AG09309 (cell line): ENCODE measurements at regions not wholly inside any gene's neighbourhood (a gene's known extent, or its start where the extent isn't known, plus 50 kb on each side); places are given as distances from the start of the nearest gene placed in this dataset.

Source experiments
- DNase-seq: peaks from one replicate; pipeline ENCODE4 v3.0.0-alpha.2; 2010; ENCODE audit warnings: low read depth
- H3K4me3 ChIP-seq: 2 replicates; pipeline ENCODE4 v1.5.1; 2011; ENCODE audit warnings: mild to moderate bottlenecking, low read depth, low read length, moderate library complexity; ENCODE audit not compliant: control insufficient read depth
- CTCF ChIP-seq: IDR thresholded peaks from 2 replicates; pipeline ENCODE4 v1.5.1; 2011; ENCODE audit warnings: mild to moderate bottlenecking, low read depth, low read length, inconsistent platforms; ENCODE audit not compliant: insufficient read depth, control insufficient read depth; ENCODE audit errors: missing control alignments

GRCh38 chrX:97756879-97757278 is 873.2 kb downstream of the RPA4 start:
- no peak for DNase-seq
- no peak for TF ChIP-seq CTCF
- no peak overlapping the region for H3K4me3 ChIP-seq

GRCh38 chrX:97763391-97763790 is 879.7 kb downstream of the RPA4 start:
- no peak overlapping the region for H3K4me3 ChIP-seq
- DNase-seq = no peak
- no peak for TF ChIP-seq CTCF

DNA sequence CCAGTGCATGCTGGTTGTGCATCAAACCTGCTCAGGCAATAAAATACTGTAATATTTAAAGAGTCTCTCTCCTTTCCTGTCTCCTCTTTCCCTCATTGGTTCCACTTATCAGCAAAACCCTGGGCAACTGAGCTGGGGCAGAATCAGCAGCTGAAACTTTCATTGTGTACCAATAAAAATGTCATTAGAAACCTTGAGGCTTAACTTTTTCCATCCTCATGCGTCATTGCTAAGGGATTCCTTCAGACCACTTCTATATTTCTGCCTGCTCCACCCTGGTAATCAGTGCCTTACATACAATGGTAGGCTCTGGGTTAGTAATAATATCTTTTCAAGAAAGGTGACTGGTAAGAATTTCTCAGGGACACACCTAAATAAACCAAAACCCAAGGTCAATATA is 880.3 kb downstream of the RPA4 start:
- DNase-seq = no peak

DNA sequence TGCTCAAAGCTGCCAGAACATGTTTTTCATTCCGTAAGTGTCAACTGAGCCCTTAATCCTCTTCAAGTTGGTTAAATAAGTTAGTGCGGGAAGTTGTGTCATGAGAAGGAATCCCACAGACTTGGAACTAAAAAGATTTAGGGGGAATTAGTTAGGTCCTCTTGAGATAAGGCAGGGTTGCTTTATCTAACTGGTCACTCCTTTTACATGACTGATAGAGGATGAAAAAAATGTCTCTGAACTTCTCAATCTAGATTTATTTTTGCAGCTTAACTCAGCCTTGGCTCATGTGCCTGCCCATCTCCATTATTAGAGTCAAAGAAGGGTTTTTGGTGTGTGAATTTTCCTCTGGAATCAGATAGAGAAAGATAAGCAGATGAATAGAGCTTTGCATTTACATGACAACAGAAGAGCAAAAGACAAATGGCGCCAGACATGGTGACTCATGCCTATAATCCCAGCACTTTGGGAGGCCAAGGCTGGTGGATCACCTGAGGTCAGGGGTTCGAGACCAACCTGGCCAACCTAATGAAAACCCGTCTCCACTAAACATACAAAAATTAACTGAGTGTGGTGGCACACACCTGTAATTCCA is 882.9 kb downstream of the RPA4 start:
- DNase-seq = no peak
- TF ChIP-seq CTCF = no peak

More for the DNA sequence above, 880.3 kb downstream of the RPA4 start:
- H3K4me3 ChIP-seq = no peak overlapping the region
- TF ChIP-seq CTCF = no peak

DNA sequence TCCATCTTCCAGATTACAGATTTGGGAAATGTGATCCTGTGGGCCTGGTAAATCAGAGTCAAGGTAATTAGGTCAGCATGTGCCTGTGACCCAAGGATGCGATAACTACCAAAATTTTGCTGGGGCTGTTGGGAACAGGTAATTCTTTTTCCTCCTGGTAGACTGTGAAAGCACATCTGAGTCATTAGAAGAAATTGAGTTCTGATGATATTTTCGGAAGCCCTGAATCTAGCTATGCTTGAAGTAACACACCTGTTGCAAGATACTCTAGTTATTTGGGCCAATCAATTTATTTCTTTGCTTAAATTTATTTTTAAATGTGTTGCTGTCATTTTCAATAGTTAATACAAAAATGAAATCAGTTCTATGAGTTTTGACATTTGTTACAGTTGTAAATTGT is 903.6 kb downstream of the RPA4 start:
- no peak overlapping the region for H3K4me3 ChIP-seq
- no peak for DNase-seq
- no peak for TF ChIP-seq CTCF

More for the DNA sequence above, 882.9 kb downstream of the RPA4 start:
- H3K4me3 ChIP-seq = no peak overlapping the region

DNA sequence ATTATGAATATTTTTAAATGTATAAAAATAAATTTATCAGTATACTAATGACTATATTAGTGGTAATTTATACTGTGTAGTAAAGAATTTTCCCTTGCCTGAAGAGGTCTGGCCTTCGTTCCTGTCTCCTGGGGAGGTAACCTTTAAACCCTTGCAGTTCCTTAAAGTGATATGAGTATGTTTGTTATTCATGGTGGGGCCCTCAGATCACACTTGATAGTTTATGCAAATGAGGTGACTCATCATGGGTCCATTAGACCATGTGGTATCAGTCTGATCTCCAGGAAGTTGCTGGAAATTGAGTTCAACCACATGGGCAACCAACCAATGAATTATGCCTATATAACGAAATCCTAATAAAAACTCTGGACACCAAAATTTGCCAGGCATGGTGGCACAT is 904.1 kb downstream of the RPA4 start:
- no peak overlapping the region for H3K4me3 ChIP-seq
- DNase-seq = no peak
- TF ChIP-seq CTCF = no peak

DNA sequence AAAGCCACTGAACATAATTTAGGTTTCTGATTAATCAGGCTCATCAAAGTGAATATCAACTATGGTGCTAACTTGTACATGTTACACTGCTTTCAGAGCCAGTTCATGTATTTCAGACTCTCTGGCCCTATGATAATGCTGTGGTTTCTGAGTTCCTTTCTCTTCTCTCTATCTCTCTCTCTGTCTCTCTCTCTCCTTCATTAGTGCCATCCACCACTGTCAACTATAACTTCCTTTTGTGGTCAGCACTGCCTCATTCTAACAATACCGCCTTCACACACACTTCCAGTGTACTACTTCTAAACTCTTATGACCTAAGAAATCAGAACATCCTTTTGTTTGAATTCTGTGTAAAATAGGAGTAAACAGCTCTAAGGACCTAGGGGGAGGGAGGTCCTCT is 907.1 kb downstream of the RPA4 start:
- no peak for DNase-seq
- no peak for TF ChIP-seq CTCF
- no peak overlapping the region for H3K4me3 ChIP-seq
